Adipocyte (in vitro differentiated cells): ENCODE measurements at regions not wholly inside any gene's neighbourhood (a gene's known extent, or its start where the extent isn't known, plus 50 kb on each side); places are given as distances from the start of the nearest gene placed in this dataset.
A peak's percentile ranks its signal among the peaks of the same experiment; 100 is the strongest.

Experiments used
- DNase-seq: peaks from one replicate; pipeline ENCODE4 v3.0.0-alpha.2; 2015; ENCODE audit warnings: low read depth
- H3K27me3 ChIP-seq: replicated peaks from 2 replicates; pipeline ENCODE4 v1.7.0; 2013; ENCODE audit warnings: mild to moderate bottlenecking, low read length, moderate library complexity; ENCODE audit not compliant: control insufficient read depth, insufficient read depth
- H3K36me3 ChIP-seq: 2 replicates; pipeline ENCODE4 v1.7.0; 2013; ENCODE audit warnings: low read length, mild to moderate bottlenecking, moderate library complexity; ENCODE audit not compliant: control insufficient read depth, insufficient read depth, severe bottlenecking
- H3K4me1 ChIP-seq: 2 replicates; pipeline ENCODE4 v1.7.0; 2013; ENCODE audit warnings: mild to moderate bottlenecking, low read length, moderate library complexity; ENCODE audit not compliant: control insufficient read depth, insufficient read depth
- H3K4me3 ChIP-seq: 2 replicates; pipeline ENCODE4 v1.7.0; 2013; ENCODE audit warnings: mild to moderate bottlenecking, low read length, moderate library complexity
- H3K9ac ChIP-seq: 2 replicates; pipeline ENCODE4 v1.7.0; 2013; ENCODE audit warnings: mild to moderate bottlenecking, low read length, moderate library complexity
- H3K9me3 ChIP-seq: 2 replicates; pipeline ENCODE4 v1.7.0; 2013; ENCODE audit warnings: mild to moderate bottlenecking, low read length, moderate library complexity; ENCODE audit not compliant: control insufficient read depth

DNA sequence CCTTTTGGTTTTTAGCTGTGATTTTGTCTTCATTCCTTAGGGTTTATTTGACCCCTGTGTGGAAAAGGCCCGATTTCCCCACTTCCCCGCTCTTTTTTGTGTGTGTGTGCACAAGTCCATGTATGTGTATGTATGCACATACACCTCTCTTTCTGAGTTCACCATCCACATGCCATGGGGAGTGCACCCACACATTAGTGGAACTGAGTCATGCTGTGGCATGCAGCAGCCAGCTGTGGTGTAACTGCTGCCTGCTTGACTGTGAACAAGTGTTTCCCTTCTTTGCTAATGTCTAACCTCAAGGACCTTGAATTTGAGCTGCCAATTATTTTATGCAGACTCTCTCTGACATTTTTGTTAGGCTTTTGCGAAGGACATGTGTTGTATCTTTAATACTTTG is 434.9 kb upstream of the TPM1 start:
- peak; percentile 63 for DNase-seq
- H3K9ac ChIP-seq, result peak overlapping the region; percentile 14
- H3K4me1 ChIP-seq, result peaks cover 67% of the 10 kb centered on the region
- H3K4me3 ChIP-seq, result no peak overlapping the region
- H3K9me3 ChIP-seq, result no peaks in the 10 kb centered on the region
- H3K27me3 ChIP-seq, result no peaks in the 10 kb centered on the region
- peaks cover 4% of the 10 kb centered on the region for H3K36me3 ChIP-seq

- H3K9me3 ChIP-seq, result no peaks in the 10 kb centered on the region
- H3K36me3 ChIP-seq, result peaks cover 4% of the 10 kb centered on the region
- peaks cover 62% of the 10 kb centered on the region for H3K4me1 ChIP-seq
- DNase-seq, result no peak
- no peaks in the 10 kb centered on the region for H3K27me3 ChIP-seq
- no peak overlapping the region for H3K4me3 ChIP-seq
- H3K9ac ChIP-seq, result no peak overlapping the region
Observed at GRCh38 chr15:62608369-62608768, 434.2 kb upstream of the TPM1 start.

DNA sequence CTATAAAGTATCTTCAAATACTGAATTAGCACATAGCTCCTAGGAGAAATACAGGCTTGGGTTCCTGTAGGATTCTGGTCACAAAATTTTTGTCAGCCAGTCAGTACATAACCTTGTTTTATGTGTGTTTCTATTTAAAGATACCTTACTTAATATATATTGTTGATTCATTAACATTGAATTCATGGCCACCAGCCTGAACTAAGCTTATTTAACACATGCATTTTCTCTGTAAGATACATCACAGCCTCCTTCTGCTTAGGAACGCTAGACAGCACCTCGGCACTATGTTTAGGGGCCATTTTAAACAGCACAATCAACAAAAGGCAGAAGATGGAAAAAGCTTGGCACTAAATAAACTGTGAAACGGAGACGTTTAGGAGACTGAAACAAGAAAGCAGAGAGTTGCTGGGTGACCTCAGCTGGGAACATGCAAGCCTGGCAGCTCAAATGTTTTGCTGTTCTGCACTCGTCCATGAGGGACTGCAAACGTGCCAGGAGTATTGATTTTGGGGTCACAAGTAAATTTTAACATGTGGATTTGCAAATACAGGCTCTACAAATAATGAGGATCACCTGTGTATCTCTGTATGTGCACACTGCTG is 432.2 kb upstream of the TPM1 start:
- Histone ChIP-seq H3K4me1 (peaks cover 44% of the 10 kb centered on the region), H3K9ac (no peak overlapping the region), H3K4me3 (no peak overlapping the region), H3K36me3 (peaks cover 4% of the 10 kb centered on the region), H3K27me3 (no peaks in the 10 kb centered on the region), H3K9me3 (no peaks in the 10 kb centered on the region)
- DNase-seq, result no peak

DNA sequence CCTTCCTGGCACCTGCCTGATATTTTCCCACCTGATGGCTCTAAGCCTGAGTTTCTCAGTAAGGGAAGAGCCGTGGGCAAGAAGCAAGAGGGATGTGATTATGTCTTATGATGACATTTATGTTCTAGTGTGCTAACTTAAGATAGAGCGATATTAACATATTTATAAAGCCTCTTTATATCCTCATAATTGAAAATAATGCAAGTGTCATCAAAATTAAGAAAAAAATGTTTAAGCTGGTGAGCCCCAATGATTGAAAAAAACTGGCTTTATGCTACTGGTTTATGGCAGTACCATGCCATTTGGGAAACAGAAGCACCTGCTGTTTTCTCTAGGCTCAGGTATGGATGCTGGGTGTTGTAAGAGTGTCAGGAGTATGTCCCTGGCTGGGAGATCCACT is 431.5 kb upstream of the TPM1 start:
- Histone ChIP-seq H3K4me1 (peaks cover 37% of the 10 kb centered on the region), H3K36me3 (peaks cover 4% of the 10 kb centered on the region), H3K9me3 (no peaks in the 10 kb centered on the region), H3K4me3 (no peak overlapping the region), H3K9ac (no peak overlapping the region), H3K27me3 (no peaks in the 10 kb centered on the region)
- DNase-seq, result no peak

GRCh38 chr15:62612183-62612733 is 430.3 kb upstream of the TPM1 start:
- DNase-seq, result no peak
- H3K4me1 ChIP-seq, result peaks cover 32% of the 10 kb centered on the region
- no peaks in the 10 kb centered on the region for H3K27me3 ChIP-seq
- H3K4me3 ChIP-seq, result no peak overlapping the region
- peaks cover 4% of the 10 kb centered on the region for H3K36me3 ChIP-seq
- no peak overlapping the region for H3K9ac ChIP-seq
- no peaks in the 10 kb centered on the region for H3K9me3 ChIP-seq

DNA sequence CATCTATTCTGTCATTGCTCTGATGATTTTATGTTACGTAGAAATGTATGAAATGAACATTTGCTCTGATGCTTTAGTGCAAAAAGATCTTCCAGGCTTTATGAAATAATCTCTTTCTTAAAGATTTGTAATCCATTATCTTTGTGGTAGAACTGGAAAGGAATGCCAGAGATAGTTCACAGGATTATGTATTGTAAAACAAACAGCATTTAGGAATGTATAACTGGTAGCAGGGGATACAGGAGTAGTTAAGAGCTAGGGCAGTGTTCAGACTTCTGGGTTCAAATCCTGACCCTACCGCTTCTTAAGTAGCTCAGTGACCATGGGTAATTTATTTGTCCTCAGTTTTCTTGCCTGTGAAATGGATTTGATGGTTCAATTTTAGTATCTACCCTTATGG is 429.8 kb upstream of the TPM1 start:
- DNase-seq, result no peak
- Histone ChIP-seq H3K4me3 (no peak overlapping the region), H3K9ac (no peak overlapping the region), H3K9me3 (no peaks in the 10 kb centered on the region), H3K27me3 (no peaks in the 10 kb centered on the region), H3K4me1 (peaks cover 31% of the 10 kb centered on the region), H3K36me3 (peaks cover 4% of the 10 kb centered on the region)

GRCh38 chr15:62616746-62617145 is 425.8 kb upstream of the TPM1 start:
- H3K4me3 ChIP-seq, result no peak overlapping the region
- peaks cover 32% of the 10 kb centered on the region for H3K4me1 ChIP-seq
- H3K36me3 ChIP-seq, result peaks cover 6% of the 10 kb centered on the region
- no peak for DNase-seq
- H3K9me3 ChIP-seq, result no peaks in the 10 kb centered on the region
- no peaks in the 10 kb centered on the region for H3K27me3 ChIP-seq
- H3K9ac ChIP-seq, result no peak overlapping the region

DNA sequence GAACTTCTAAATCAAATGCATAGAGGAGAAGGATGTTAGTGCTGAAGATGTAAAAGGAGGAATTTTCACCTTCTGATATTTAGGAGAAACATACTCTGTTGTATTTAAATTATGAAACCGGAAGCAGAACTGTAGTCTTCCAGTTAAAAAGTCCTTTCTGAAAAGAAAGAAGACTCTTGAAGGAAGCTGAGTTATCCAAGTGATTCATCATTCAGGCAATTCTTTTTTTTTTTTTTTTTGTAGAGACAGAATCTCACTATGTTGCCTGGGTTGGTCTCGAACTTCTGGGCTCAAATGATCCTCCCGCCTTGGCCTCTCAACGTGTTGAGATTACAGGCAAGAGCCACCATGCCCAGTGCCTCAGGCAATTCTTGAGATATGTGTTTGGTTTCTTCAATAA is 424.8 kb upstream of the TPM1 start:
- H3K9ac ChIP-seq, result no peak overlapping the region
- peaks cover 32% of the 10 kb centered on the region for H3K4me1 ChIP-seq
- no peak for DNase-seq
- peaks cover 7% of the 10 kb centered on the region for H3K36me3 ChIP-seq
- H3K27me3 ChIP-seq, result no peaks in the 10 kb centered on the region
- H3K4me3 ChIP-seq, result no peak overlapping the region
- H3K9me3 ChIP-seq, result no peaks in the 10 kb centered on the region

DNA sequence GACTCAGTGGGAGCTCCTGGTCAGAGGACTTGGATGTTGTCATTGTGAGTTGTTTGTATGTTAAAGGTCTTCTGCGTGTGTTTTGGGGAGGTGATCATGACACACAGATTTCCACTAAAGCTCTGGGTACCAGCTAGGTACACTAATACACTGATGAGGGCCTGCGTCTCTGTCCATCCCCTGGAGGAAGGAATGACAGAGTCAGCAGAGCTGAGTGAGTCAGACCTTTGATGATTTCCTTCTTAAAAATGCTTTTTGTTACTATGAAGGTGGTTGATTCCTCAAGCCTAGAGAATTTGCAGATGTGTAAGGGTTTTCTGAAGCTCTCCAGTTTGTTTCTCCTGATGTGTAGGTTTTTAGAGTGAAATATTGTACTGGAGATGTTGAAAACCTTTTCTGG is 424.1 kb upstream of the TPM1 start:
- peak; percentile 78 for DNase-seq
- peak overlapping the region; percentile 32 for H3K9ac ChIP-seq
- H3K36me3 ChIP-seq, result peaks cover 10% of the 10 kb centered on the region
- H3K9me3 ChIP-seq, result no peaks in the 10 kb centered on the region
- no peak overlapping the region for H3K4me3 ChIP-seq
- peaks cover 32% of the 10 kb centered on the region for H3K4me1 ChIP-seq
- no peaks in the 10 kb centered on the region for H3K27me3 ChIP-seq

DNA sequence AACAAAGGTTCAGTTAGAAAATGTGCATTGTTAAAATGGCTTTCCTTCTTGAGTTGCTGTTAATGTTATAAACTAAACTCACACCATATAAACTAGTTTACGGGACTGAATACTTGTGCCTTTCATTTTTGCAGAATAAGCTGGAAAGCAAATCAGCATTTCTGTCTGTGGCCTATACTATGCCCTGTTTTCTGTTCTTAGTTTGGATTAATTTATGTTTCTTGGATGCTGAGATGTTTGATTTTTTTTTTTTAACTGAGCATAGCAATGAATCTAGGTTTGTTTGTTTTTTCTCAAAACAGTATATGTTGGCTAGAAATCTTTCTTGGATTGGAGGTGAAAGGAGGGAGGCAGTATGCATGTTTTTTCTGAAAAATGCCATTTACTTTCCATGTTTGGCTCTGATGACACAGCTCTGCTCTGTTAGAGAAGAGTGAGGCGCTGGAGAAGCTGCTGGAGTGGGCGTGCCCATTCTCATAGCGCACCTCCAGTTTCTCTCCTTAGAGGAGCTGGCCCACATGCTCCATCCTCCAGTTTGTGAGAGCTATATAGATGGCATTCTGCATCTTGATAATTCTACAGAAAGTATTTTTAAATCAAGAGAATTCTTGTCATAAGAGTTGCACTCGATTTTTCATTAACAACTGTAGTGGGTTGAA is 423.6 kb upstream of the TPM1 start:
- Histone ChIP-seq H3K9me3 (no peaks in the 10 kb centered on the region), H3K4me1 (peaks cover 35% of the 10 kb centered on the region), H3K36me3 (peaks cover 10% of the 10 kb centered on the region), H3K9ac (peak overlapping the region; percentile 32), H3K4me3 (no peak overlapping the region), H3K27me3 (no peaks in the 10 kb centered on the region)
- peak; percentile 33 for DNase-seq

GRCh38 chr15:62619526-62619925 is 423.0 kb upstream of the TPM1 start:
- no peaks in the 10 kb centered on the region for H3K9me3 ChIP-seq
- no peak overlapping the region for H3K9ac ChIP-seq
- peaks cover 10% of the 10 kb centered on the region for H3K36me3 ChIP-seq
- no peaks in the 10 kb centered on the region for H3K27me3 ChIP-seq
- H3K4me1 ChIP-seq, result peaks cover 40% of the 10 kb centered on the region
- no peak overlapping the region for H3K4me3 ChIP-seq
- no peak for DNase-seq
